GM21786 (cell line): ENCODE measurements at regions not wholly inside any gene's neighbourhood (a gene's known extent, or its start where the extent isn't known, plus 50 kb on each side); places are given as distances from the start of the nearest gene placed in this dataset.

Experiments
- ATAC-seq: cut with Tn5 transposase; IDR thresholded peaks from one replicate; pipeline ENCODE4 v1.9.1; 2021; ENCODE audit not compliant: unreplicated experiment

DNA sequence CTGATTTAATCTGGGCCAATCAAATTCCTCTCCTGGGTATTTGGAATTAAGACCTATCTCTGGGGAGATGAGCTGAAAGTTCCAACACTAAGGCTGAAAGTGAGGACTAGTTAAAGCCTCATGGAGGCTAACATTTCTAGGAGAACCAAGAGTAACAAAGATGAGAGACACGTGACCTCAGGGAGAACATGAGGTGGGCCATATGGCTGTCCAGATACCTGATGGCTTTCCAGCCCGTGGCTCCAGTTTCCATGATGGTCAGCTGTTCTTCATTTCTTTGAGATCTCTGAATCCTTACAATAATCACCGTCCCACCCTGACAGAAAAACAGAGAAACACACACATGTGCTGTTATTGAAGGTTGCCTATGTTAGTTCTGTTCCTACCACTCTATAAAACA lies 66.1 kb downstream of the LEPR start:
- ATAC-seq, result no peak

GRCh38 chr1:65489481-65489880 lies 69.0 kb downstream of the LEPR start:
- no peak for ATAC-seq

DNA sequence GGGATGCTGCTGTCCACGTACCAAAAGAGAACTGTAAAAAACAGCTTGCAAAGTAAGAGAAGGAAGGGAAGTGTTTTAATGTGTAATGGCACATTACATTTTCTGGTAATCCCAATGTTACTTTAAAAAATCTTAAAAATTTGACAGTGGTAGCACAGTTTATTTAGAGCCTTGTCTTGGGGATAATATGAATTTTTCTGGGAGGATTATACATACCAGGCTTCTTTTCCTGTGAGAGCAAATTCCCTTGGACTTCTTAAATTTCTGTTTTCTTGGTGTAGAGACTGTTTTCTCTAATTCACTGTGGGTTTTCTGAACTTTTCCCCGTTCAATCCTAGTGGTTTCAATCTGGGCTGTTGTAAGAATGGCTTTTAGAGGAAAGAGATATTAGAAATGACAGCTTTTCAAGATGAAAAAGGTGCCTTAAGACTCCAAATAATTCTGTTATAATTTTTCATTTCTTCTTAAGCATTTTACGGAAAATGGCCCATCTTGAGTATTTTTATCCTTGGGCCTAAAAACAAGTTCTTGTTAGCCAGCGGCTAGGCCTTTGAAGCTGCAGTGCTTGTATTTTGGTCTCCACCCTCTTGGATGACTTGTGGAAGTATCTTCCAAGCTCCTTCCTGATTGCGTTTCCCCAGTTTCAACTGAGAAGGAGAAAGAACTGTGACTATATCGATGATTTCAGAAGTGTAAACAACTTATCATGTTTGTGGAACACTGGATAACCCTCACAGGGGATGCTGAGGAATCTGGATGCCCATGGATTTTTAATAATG lies 70.0 kb downstream of the LEPR start:
- no peak for ATAC-seq

GRCh38 chr1:65491472-65491871 lies 71.0 kb downstream of the LEPR start:
- no peak for ATAC-seq

GRCh38 chr1:65493802-65494201 lies 73.3 kb downstream of the LEPR start:
- no peak for ATAC-seq

GRCh38 chr1:65494671-65495070 lies 74.2 kb downstream of the LEPR start:
- no peak for ATAC-seq

DNA sequence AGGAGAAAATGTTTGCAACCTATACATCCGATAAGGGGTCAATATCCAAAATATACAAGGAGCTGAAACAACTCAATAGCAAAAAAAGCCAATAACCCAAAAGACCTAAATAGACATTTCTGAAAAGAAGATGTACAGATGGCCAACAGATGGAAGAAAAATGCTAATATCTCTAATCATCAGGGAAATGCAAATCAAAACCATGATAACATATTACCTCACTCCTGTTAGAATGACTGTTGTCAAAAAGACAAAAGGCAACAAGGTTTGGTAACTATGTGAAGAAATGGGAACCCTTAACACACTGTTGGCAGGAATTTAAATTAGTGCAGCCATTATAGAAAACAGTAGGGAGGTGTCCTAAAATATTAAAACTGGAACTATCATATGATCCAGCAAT lies 74.7 kb downstream of the LEPR start:
- ATAC-seq, result no peak

DNA sequence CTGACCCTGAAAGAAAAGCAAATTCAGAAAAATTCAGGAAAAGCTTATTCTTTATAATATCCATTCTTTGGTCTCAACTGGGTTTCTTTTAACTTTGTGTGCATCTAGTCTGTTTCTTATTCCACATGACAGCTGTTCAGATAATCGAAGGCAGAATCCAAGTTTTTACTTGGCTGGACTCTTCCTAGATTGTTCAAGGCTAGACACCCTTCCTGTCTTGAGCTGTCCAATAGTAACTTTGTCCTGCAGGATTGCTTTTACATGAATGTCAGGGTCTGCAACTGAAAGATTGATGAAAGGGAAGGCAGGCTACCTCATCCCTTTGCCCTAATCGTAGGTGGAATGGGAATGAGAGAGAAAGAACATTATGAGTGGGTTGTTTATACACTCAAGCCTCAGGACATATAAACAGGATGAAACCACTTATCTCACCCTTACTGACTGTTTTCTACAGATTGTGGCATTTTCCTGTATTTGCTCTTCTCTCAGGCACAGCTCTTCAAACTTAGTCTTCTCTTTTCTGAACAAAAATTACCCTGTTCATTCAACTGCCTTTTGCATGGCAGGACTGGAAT lies 76.9 kb downstream of the LEPR start:
- no peak for ATAC-seq

DNA sequence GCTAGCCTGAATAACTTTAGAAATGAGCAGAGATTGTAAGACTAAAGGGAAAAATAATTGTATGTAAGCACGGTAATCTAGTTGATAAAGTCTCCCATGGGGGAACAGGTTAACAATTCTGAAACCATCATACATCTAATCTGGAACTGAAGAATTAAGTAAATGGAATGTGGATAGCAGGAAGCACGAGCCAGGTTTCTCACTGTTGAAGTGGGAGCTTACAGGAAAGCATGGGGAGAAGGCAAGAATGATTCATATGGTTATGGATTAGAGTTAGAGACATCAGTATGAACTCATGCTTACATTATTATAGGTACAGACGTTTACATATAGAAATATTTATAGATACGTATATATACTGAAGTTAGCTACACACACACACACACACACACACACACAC lies 83.0 kb downstream of the LEPR start:
- ATAC-seq, result no peak

DNA sequence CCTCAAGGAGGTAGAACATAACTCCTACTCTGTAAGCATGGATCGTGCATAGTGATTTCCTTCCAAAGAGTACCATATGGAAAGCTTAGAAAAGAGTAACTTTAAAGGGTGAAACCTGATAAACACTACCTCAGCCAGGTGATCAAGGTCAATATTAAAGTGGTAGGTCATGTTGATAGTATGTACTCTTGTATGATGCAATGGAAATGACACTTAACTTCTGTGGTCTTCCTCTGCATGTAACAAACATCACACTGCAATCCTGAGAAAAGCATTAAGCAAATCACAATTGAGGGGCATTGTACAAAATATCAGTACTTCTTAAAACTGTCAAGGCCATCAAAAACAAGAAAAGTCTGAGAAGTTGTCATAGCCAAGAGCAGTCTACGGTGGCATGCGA lies 83.8 kb downstream of the LEPR start:
- no peak for ATAC-seq

DNA sequence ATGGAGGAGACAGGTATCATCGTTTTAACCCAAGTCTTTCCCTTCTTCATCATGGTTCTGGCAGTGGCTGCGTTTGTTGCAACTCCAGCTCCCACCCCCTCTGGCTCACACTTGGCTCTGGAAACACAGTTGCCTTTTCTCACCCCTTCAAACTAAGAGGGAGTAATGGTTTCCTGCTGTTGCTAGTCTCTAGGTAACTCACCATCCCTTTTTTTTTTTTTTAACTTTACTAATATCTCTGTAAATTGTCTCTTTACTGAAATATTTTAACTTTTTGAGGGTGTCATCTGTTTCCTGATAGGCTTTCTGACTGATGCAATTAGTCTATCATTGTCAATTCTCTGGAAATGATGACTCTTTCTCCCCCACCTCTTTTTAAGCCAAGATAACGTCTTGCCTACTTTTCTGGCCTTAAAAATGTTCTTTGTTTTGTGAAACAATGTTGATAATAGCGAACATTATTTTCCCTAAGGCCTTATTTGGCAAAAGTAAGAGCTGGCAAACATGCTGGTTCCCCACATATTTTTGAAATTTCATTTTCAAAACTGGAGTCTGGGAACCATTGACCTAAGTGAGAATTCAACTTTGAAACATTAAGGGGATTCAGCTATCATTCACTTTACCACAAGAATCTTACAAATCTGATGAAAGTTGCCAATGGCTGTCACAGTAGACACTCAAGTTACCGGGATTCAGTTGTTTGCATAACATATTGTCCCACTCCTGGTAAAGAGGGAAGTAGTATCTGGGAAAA lies 85.3 kb downstream of the LEPR start:
- no peak for ATAC-seq

GRCh38 chr1:65508051-65508450 lies 87.6 kb downstream of the LEPR start:
- no peak for ATAC-seq

DNA sequence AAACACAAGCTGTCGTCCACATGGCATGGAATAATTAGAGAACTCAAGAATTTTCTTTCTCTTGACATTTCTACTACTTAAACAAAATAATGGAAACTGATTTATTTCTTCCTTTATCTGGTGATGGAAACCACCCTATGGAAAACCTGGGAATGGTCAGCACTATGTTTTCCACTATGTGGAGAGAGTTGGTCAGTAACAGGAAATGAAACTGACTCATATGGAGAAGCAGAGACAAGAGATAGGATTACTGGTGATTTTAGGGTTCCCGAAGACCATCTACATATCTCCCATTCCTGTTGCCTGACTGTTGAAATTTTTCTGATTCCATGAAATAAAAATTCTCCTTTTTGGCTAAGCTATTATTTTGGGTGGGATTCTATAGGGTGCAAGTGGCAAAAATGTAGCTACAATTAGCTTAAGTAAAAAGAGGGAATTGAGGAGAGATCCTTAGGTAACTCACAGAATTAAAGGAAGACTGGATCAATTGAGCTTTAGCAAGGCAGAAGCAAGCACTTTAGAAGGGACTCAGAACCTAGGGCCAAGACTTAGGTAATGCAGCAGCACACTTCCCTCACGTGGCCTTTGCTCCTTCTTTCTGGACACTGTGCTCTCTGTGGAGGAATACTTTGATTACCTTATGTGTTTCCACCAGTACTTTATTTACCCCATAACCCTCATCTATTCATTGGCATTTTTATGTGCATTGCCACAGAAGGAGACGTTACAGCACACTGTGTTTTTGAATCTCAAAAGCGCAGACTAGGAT lies 89.6 kb downstream of the LEPR start:
- no peak for ATAC-seq

DNA sequence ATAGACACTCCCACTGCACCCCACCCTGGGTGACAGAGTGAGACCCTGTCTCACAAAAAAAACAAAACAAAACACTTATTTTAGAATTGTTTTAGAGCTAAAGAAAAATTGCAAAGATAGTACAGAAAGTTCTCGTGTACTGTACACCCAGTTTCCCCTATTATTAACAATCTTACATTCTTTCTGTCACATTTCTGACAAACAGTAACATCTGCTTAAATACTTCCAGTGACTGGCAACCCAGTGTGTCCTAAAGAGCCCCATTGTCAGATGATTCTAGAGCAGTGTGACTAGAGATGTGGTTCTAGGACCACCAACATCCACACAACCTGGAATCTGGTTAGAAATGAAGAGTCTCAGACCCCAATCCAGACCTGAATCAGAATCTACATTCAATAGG lies 90.5 kb downstream of the LEPR start:
- ATAC-seq, result no peak

GRCh38 chr1:65512383-65512782 lies 91.9 kb downstream of the LEPR start:
- ATAC-seq, result no peak

- no peak for ATAC-seq
Measured at GRCh38 chr1:65512967-65513780, 92.7 kb downstream of the LEPR start.

GRCh38 chr1:65514041-65514440 lies 93.6 kb downstream of the LEPR start:
- no peak for ATAC-seq

- ATAC-seq, result no peak
Measured at GRCh38 chr1:65524931-65525265, 104.4 kb downstream of the LEPR start.

GRCh38 chr1:65525266-65526048 lies 105.0 kb downstream of the LEPR start:
- ATAC-seq, result no peak

DNA sequence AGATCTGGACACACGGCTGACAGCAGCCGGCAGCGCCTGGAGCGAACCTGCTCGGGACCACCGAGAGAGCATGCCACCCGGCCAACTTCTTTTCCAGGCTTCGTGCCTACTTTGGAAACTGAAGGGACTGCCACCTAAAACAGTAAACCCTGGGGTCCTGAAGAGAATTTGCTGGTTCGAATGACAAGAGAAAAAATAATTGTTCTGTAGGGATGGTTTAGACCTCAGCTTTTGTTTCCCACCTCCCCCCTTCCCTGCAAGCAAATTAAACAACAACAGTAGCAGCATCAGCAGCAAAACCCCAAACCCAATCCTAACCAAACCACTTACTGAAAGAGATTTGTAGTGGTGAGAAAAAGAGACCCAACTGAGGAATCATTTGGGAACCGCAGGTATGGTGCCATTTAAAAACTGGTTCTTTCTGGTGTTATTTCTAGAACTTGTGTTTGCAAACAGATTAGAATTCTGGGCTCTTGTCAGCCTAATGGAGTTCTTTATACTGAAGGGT lies 105.6 kb downstream of the LEPR start:
- ATAC-seq, result no peak
